HUES6 (cell line): ENCODE measurements at regions not wholly inside any gene's neighbourhood (a gene's known extent, or its start where the extent isn't known, plus 50 kb on each side); places are given as distances from the start of the nearest gene placed in this dataset.
A peak's percentile ranks its signal among the peaks of the same experiment; 100 is the strongest.

Experiments used
- H3K27ac ChIP-seq: 2 replicates; pipeline ENCODE4 v1.7.0; 2013; ENCODE audit warnings: low read depth, mild to moderate bottlenecking, low read length, inconsistent platforms
- H3K27me3 ChIP-seq: 2 replicates; pipeline ENCODE4 v1.6.1; 2013; ENCODE audit warnings: low read length; ENCODE audit not compliant: control insufficient read depth, insufficient read depth
- H3K36me3 ChIP-seq: 2 replicates; pipeline ENCODE4 v1.6.1; 2013; ENCODE audit warnings: low read length; ENCODE audit not compliant: control insufficient read depth, insufficient read depth
- H3K4me1 ChIP-seq: 2 replicates; pipeline ENCODE4 v1.6.1; 2013; ENCODE audit warnings: low read length; ENCODE audit not compliant: control insufficient read depth, insufficient read depth
- H3K4me3 ChIP-seq: 2 replicates; pipeline ENCODE4 v1.5.1; 2013; ENCODE audit warnings: low read depth, low read length
- H3K9ac ChIP-seq: one replicate; pipeline ENCODE4 v1.6.1; 2013; ENCODE audit warnings: mild to moderate bottlenecking, low read length
- H3K9me3 ChIP-seq: 2 replicates; pipeline ENCODE4 v1.6.1; 2013; ENCODE audit warnings: low read depth, low read length; ENCODE audit not compliant: control insufficient read depth, insufficient read depth

DNA sequence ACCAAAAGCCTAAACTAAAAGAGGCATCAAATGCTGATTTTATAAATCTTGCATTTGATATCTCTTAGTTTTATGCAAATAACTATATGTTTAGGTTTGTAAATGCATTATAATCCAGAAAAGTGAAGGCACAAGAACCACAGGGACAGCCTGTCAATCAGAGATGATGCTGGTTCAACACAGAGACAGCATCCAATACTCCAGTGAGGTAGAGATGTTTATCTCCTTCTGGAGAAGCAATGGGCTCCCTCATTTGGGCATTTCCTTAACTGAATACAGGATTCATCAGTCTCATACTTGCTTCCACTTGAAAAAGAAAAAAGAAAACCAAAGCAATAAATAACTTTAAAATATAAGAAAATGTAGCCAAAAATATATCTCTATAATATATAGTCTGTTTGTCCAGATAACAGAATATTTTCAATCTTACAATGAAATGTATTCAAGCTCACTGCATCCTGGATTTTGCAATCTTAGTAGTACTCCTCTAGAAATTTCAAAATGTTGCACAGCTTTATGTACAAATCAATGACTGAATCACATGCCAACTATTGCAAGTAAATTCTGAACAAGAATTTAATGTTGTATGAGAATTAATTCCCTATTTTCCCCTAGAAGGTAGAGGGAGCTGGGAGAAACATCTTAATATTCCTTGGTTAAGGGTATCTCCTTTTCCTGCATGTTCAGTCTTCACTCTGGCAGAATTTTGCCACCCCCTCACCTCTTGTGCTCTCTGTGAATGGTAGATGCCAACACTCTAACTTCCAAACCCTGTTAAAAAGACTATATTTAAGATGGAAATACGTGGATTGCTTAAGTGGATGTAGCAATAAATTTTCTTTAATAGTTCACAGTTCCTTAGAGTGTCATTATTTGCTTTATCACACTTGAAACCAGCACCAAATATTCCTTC is 191.1 kb upstream of the GAS1 start:
- Histone ChIP-seq H3K4me3 (no peak overlapping the region), H3K27ac (no peak overlapping the region), H3K9ac (no peak overlapping the region)

DNA sequence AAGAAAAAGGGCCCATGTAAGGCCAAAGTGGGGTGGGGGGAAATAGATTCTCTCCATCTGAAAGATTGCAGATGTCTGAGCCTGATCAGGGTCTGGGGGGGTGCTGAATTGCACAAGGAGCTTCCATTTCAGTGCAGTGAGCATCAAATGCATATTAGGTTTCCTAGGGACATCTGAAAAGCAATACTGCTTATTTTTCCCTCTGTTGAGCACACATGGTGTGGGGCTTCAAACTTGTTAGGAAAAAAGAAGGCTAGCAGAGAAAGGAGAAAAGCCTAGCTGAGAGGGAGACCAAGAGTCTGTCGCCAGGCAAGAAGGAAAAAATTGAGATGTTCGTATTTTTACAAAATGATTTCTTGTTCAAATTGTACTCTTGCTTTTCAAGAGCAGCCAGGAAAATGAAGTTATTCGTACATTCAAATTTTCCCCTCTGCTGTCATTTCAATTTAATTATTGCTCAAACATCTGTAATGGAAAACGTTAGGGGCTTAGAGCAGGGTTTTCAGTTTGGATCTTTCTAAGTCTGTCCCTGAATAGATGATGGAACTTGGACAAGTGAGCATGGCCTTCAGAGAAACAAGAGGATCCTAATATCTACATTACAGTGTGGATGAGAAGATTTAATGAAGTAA is 191.9 kb upstream of the GAS1 start:
- Histone ChIP-seq H3K4me3 (no peak overlapping the region), H3K36me3 (no peaks in the 10 kb centered on the region), H3K9ac (no peak overlapping the region), H3K27me3 (no peaks in the 10 kb centered on the region), H3K4me1 (peaks cover 10% of the 10 kb centered on the region; the same call in 1 of the 2 replicates), H3K9me3 (no peaks in the 10 kb centered on the region), H3K27ac (no peak overlapping the region)

More for the DNA sequence above, 191.1 kb upstream of the GAS1 start:
- Histone ChIP-seq H3K27me3 (no peaks in the 10 kb centered on the region), H3K9me3 (no peaks in the 10 kb centered on the region), H3K4me1 (peaks cover 10% of the 10 kb centered on the region; the same call in 1 of the 2 replicates), H3K36me3 (no peaks in the 10 kb centered on the region)

DNA sequence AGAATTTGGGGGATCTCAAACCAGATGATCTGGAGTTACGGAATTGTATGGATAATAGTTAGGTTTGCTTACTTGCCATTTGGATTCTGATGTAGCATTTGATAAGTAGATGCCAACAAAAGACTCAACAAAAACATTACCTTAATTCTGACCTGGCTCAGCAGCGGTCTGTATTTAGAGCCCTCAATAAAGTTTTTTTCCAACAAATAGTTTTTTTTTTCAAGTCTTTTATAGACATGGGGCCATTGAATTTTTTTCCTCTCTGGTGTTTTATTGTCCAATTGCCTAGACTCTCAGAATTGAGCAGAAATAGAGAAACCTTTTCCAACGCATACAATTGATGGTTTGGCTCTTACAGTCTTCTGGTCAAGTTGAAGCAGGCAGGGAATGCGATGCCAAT is 192.8 kb upstream of the GAS1 start:
- no peaks in the 10 kb centered on the region for H3K9me3 ChIP-seq
- H3K27me3 ChIP-seq: no peaks in the 10 kb centered on the region
- no peak overlapping the region for H3K4me3 ChIP-seq
- no peaks in the 10 kb centered on the region for H3K36me3 ChIP-seq
- H3K4me1 ChIP-seq: peaks cover 10% of the 10 kb centered on the region; the same call in 1 of the 2 replicates
- no peak overlapping the region for H3K27ac ChIP-seq
- no peak overlapping the region for H3K9ac ChIP-seq

DNA sequence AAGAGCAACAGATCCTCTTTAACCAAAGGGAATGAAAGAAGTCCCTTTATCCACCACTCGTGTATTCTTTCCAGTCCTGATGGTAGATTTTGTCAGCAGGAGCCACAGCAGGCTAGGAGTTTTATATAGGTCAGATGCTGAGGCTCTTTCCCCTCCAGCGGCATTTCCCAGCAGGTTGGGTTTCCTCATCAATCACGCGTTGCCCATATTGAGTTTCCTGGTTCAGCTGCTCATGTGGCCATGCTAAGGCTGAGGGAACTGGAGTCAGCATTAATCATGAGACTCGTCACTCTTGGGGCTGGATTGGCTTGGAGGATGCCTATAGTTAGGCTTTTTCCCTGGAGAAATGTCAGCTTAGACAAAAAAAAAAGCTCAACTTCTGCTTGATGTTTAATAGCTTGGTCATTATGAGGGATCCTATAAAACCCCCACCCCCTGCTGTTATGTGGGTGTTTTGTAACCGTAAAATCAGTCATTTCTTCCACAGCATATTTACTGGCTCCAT is 193.4 kb upstream of the GAS1 start:
- H3K27me3 ChIP-seq: no peaks in the 10 kb centered on the region
- no peak overlapping the region for H3K9ac ChIP-seq
- no peaks in the 10 kb centered on the region for H3K36me3 ChIP-seq
- H3K4me1 ChIP-seq: peaks cover 10% of the 10 kb centered on the region; the same call in 1 of the 2 replicates
- H3K4me3 ChIP-seq: no peak overlapping the region
- H3K9me3 ChIP-seq: no peaks in the 10 kb centered on the region
- no peak overlapping the region for H3K27ac ChIP-seq

DNA sequence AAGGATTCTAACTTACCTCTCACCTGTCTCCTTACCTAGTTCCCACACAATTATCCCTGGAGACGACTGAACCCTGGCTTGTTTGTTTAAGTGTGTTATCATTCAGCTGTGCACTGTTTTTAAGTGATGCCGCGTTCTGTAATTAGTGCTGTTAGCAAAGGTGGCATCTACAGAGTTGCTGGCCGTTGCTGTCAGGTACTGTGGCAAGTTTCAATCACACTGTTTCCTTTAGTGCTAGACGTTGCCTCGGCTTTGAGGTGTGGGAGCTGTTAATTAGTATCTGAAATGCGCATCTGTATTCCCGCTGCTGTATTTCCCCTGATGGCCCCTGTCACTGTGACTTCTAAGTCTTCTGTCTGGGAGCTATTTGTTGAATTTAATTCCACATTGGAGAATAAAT is 193.8 kb upstream of the GAS1 start:
- Histone ChIP-seq H3K27ac (no peak overlapping the region), H3K9ac (no peak overlapping the region), H3K4me3 (no peak overlapping the region), H3K27me3 (no peaks in the 10 kb centered on the region), H3K9me3 (no peaks in the 10 kb centered on the region), H3K4me1 (peaks cover 10% of the 10 kb centered on the region; the same call in 1 of the 2 replicates), H3K36me3 (no peaks in the 10 kb centered on the region)

DNA sequence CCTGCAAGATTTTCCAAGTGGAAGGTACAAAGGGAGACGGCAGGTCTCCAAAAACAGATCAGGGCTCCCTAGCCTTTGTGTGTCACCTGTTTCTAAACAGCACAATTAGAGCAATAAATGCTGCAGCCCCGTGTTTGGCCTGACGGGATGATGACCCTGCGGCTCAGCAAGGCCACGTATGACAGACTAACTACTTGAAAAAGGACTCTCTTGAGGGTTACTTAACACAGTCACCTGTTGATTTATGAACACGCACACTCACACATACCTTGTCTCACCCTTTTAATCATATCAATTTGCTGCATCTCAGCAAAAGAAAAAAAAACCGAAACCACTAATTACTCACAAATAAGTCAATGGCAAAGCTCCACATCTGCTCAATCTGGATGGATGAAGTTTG is 199.6 kb upstream of the GAS1 start:
- Histone ChIP-seq H3K4me3 (no peak overlapping the region), H3K9ac (no peak overlapping the region), H3K9me3 (peaks cover 3% of the 10 kb centered on the region; the same call in 1 of the 2 replicates), H3K27me3 (peaks cover 16% of the 10 kb centered on the region; the same call in 1 of the 2 replicates), H3K27ac (no peak overlapping the region), H3K4me1 (peaks cover 6% of the 10 kb centered on the region; the same call in 1 of the 2 replicates), H3K36me3 (no peaks in the 10 kb centered on the region)

DNA sequence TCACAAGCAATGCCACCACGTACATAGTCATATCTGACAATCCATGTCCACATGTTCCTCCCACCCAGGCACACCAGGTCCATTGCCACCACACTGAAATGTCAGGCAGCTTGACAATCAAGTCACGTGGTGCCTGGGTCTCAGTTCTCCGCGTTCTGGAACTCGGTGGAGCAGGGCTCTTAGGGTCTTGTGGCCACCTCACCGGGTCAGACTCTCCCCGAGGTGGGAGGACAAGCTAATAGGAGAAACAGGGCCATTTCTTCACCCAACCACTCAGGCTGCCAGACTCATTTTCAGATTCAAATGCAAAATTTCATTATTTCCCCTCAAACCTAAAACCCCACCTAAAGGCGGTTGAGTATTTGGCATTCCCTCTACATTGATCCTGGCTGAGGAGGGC is 200.5 kb upstream of the GAS1 start:
- Histone ChIP-seq H3K27me3 (peaks cover 16% of the 10 kb centered on the region; the same call in 1 of the 2 replicates), H3K4me3 (peak overlapping the region; percentile 40), H3K36me3 (no peaks in the 10 kb centered on the region), H3K27ac (no peak overlapping the region), H3K4me1 (peaks cover 6% of the 10 kb centered on the region; the same call in 1 of the 2 replicates), H3K9ac (peak overlapping the region; percentile 42), H3K9me3 (peaks cover 3% of the 10 kb centered on the region; the same call in 1 of the 2 replicates)

DNA sequence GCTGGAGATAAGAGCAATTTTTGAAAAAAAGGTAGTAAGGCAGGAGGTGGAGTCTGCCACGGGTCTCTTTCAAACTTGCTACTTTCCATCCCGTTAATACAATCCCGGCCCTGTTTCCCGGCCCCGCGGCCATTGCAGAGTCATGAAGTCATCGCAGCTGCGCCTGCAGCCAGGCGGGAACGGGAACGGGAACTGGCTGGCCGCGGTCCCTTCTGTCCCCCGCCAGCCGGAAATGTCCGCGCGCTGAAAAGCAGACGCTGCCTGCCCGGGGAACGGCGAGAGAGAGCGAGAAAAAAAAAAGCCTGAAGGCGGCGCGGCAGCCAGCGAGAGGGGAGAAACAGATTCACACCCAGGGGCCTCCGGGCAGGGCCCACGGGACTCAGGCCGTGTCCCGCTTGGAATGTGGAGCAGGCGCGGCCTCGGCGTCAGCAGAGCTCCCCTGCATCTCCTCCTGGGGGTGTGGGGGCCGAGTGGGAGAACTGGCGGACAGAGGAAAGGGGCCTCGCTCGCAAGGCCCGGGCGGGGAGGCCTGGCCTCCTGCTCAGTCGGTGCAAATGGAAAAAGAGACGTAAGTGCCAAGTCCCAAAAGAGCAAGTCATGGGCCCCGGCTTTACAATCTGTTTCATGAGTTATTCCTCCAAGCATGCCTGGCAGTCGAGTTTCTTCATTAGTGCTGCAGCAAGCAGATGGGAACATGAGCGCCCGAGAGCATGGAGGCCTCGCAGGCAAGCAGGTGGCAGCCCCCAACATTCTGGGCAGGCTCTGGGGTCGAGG is 201.2 kb upstream of the GAS1 start:
- Histone ChIP-seq H3K9me3 (peaks cover 3% of the 10 kb centered on the region; the same call in 1 of the 2 replicates), H3K27ac (no peak overlapping the region), H3K27me3 (peaks cover 16% of the 10 kb centered on the region; the same call in 1 of the 2 replicates), H3K36me3 (no peaks in the 10 kb centered on the region), H3K4me3 (peak overlapping the region; percentile 40), H3K9ac (peak overlapping the region; percentile 42), H3K4me1 (peaks cover 6% of the 10 kb centered on the region; the same call in 1 of the 2 replicates)

DNA sequence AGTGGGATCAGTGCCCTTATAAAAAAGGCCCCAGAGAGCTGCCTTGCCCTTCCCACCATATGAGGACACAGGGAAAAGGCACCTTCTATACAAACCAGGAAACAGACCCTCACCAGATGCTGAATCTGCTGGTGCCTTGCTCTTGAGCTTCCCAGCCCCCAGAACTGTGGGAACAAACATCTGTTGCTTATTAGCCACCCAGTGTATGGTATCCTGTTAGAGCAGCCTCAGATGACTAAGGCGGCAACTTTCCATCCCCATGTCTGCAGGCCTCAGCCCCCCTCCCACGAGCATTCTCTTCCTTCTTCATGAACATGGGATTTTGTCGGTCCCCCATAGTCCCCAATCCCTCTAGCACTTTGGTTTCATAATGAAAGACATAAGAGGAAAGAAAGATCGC is 202.5 kb upstream of the GAS1 start:
- Histone ChIP-seq H3K9ac (no peak overlapping the region), H3K36me3 (no peaks in the 10 kb centered on the region), H3K27me3 (peaks cover 16% of the 10 kb centered on the region; the same call in 1 of the 2 replicates), H3K27ac (no peak overlapping the region), H3K9me3 (peaks cover 3% of the 10 kb centered on the region; the same call in 1 of the 2 replicates), H3K4me1 (peaks cover 6% of the 10 kb centered on the region; the same call in 1 of the 2 replicates), H3K4me3 (no peak overlapping the region)

DNA sequence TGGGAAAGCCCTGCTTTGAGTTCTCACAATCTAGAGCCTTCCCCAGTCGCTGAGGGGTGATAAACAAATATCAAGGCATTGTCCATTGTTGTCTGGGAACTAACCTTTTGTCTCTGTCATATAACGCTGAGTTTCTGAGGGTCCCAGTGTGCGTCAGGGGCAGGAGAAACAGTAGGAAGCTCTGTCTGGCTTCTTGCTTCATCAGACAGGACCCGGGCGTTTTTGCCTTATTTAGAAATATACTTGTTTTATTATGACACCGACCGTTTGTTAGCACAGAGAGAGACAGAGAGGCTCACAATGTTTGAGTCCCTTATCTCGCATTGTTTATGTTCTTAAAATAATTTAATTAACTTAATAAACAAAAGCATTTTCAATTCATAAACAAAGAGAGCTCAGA is 204.9 kb upstream of the GAS1 start:
- H3K4me1 ChIP-seq: peaks cover 6% of the 10 kb centered on the region; the same call in 1 of the 2 replicates
- peaks cover 3% of the 10 kb centered on the region; the same call in 1 of the 2 replicates for H3K9me3 ChIP-seq
- no peak overlapping the region for H3K9ac ChIP-seq
- no peaks in the 10 kb centered on the region for H3K36me3 ChIP-seq
- H3K27ac ChIP-seq: no peak overlapping the region
- H3K4me3 ChIP-seq: no peak overlapping the region
- H3K27me3 ChIP-seq: peaks cover 16% of the 10 kb centered on the region; the same call in 1 of the 2 replicates
